DOHH2 (cell line): ENCODE measurements at regions not wholly inside any gene's neighbourhood (a gene's known extent, or its start where the extent isn't known, plus 50 kb on each side); places are given as distances from the start of the nearest gene placed in this dataset.

Source experiments
- H3F3A ChIP-seq: fragments of 200-600 bp; sonication (generic), shearing (Covaris generic); 2 replicates; pipeline ENCODE4 v1.6.0; 2016; ENCODE audit warnings: antibody characterized with exemption, mild to moderate bottlenecking; ENCODE audit not compliant: control insufficient read depth, insufficient read depth
- H3K27ac ChIP-seq: fragments of 200-600 bp; sonication (generic); 2 replicates; pipeline ENCODE4 v1.5.1; 2014; ENCODE audit warnings: low read depth, mild to moderate bottlenecking, low read length, moderate library complexity
- H3K27me3 ChIP-seq: fragments of 200-600 bp; sonication (generic); 2 replicates; pipeline ENCODE4 v1.6.1; 2014; ENCODE audit warnings: mild to moderate bottlenecking, low read length, mixed read lengths; ENCODE audit not compliant: control insufficient read depth
- H3K36me3 ChIP-seq: fragments of 200-600 bp; sonication (generic); 2 replicates; pipeline ENCODE4 v1.6.1; 2014; ENCODE audit warnings: mild to moderate bottlenecking, low read length, moderate library complexity, mixed read lengths; ENCODE audit not compliant: control insufficient read depth
- H3K4me1 ChIP-seq: fragments of 200-600 bp; sonication (generic); 2 replicates; pipeline ENCODE4 v1.6.1; 2014; ENCODE audit warnings: mild to moderate bottlenecking, low read length, mixed read lengths; ENCODE audit not compliant: control insufficient read depth
- H3K4me2 ChIP-seq: fragments of 200-600 bp; sonication (generic); 2 replicates; pipeline ENCODE4 v1.6.0; 2014; ENCODE audit warnings: mild to moderate bottlenecking, low read length, moderate library complexity
- H3K4me3 ChIP-seq: fragments of 200-600 bp; sonication (generic); 2 replicates; pipeline ENCODE4 v1.5.1; 2014; ENCODE audit warnings: mild to moderate bottlenecking, low read length, mixed read lengths
- H3K79me2 ChIP-seq: fragments of 200-600 bp; sonication (generic); 2 replicates; pipeline ENCODE4 v1.6.1; 2014; ENCODE audit warnings: mild to moderate bottlenecking, low read length, mixed read lengths; ENCODE audit not compliant: control insufficient read depth
- H3K9me2 ChIP-seq: fragments of 200-600 bp; sonication (generic); replicated peaks from 2 replicates; pipeline ENCODE4 v1.6.1; 2014; ENCODE audit warnings: mild to moderate bottlenecking, low read length, mixed read lengths; ENCODE audit not compliant: control insufficient read depth
- H3K9me3 ChIP-seq: fragments of 200-600 bp; sonication (generic); 2 replicates; pipeline ENCODE4 v1.6.1; 2014; ENCODE audit warnings: antibody characterized with exemption, low read length, mixed read lengths; ENCODE audit not compliant: control insufficient read depth, insufficient read depth
- H4K20me1 ChIP-seq: fragments of 200-600 bp; sonication (generic); 2 replicates; pipeline ENCODE4 v1.6.0; 2014; ENCODE audit warnings: low read depth, mild to moderate bottlenecking, antibody characterized with exemption, low read length, moderate library complexity; ENCODE audit not compliant: control insufficient read depth, insufficient read depth
- EZH2phosphoT487 ChIP-seq: fragments of 200-600 bp; sonication (generic); IDR thresholded peaks from 2 replicates; pipeline ENCODE4 v1.6.1; 2017; ENCODE audit warnings: borderline replicate concordance, mild to moderate bottlenecking, antibody characterized with exemption, low read length, moderate library complexity, mixed read lengths
- TF ChIP-seq, protein P1 (sequence below): fragments of 200-600 bp; sonication (generic); IDR thresholded peaks from one replicate; pipeline ENCODE4 v1.5.1; 2014; ENCODE audit warnings: antibody characterized with exemption, mild to moderate bottlenecking, low read depth, low read length; ENCODE audit not compliant: poor library complexity, severe bottlenecking

DNA sequence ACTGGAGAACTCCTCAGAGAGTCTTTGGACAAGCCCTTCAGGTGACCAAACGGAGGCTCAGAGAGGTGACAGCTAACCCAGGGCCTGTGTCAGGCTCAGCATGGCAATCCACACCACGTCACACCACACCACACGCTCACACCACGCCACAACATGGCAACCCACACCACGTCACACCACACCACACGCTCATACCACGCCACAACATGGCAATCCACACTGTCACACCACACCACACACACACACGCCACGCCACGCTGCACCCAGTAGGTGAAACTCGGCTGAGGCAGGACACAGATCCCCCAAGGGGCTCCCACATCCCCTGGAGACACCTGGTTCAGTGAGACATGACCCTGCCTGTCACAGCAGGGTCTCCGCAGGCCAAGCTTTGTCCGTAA, 107.3 kb downstream of the PDGFA start:
- Histone ChIP-seq H3K27me3 (no peaks in the 10 kb centered on the region), H3K9me3 (peaks cover 58% of the 10 kb centered on the region), H3K4me3 (no peak overlapping the region), H3K27ac (no peak overlapping the region), H3K9me2 (no peaks in the 10 kb centered on the region), H3K79me2 (no peaks in the 10 kb centered on the region), H3K4me2 (no peak overlapping the region), H3K36me3 (no peaks in the 10 kb centered on the region), H4K20me1 (no peaks in the 10 kb centered on the region), H3F3A (no peaks in the 10 kb centered on the region), H3K4me1 (no peaks in the 10 kb centered on the region)
- no peak for TF ChIP-seq EZH2phosphoT487

DNA sequence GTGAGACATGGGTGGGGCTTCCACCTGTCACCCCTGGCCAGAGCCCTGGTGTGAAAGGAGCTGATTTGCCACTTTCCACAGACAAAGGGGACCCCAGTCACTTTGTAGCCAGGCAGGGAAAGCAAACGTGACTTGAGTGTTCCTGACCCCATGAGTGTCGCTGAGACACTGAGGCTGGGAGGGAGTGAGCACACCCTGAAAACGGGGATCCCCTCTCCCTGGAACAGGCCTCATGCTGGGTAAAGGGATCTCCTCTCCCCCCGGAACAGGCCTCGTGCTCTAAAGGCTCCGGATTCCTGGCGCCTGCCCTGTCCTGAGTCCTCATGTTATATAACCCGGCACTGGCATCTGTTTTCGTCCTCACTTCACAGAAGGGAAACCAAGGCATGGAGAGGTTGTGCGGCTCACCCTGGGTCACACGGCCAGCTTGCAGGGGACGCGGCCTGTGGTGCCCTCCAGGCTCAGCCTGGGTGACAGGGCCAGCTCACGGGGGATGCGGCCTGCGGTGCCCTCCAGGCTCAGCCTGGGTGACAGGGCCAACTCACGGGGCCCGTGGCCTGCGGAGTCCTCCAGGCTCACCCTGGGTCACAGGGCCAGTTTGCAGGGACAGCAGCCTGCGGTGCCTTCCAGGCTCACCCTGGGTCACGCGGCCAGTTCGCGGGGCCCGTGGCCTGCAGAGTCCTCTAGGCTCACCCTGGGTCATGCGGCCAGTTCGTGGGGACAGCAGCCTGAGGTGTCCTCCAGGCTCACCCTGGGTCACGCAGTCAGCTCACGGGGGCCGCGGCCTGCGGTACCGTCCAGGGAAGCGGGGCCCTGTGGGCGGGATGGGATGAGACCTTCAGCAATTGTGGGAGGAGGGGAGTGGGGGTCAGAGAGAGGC, 104.7 kb downstream of the PDGFA start:
- Histone ChIP-seq H4K20me1 (no peaks in the 10 kb centered on the region), H3K4me3 (no peak overlapping the region), H3K4me1 (no peaks in the 10 kb centered on the region), H3K9me2 (no peaks in the 10 kb centered on the region), H3K79me2 (no peaks in the 10 kb centered on the region), H3K36me3 (no peaks in the 10 kb centered on the region), H3F3A (no peaks in the 10 kb centered on the region), H3K9me3 (peaks cover 65% of the 10 kb centered on the region), H3K27me3 (no peaks in the 10 kb centered on the region), H3K4me2 (no peak overlapping the region), H3K27ac (no peak overlapping the region)
- TF ChIP-seq, protein P1, sequence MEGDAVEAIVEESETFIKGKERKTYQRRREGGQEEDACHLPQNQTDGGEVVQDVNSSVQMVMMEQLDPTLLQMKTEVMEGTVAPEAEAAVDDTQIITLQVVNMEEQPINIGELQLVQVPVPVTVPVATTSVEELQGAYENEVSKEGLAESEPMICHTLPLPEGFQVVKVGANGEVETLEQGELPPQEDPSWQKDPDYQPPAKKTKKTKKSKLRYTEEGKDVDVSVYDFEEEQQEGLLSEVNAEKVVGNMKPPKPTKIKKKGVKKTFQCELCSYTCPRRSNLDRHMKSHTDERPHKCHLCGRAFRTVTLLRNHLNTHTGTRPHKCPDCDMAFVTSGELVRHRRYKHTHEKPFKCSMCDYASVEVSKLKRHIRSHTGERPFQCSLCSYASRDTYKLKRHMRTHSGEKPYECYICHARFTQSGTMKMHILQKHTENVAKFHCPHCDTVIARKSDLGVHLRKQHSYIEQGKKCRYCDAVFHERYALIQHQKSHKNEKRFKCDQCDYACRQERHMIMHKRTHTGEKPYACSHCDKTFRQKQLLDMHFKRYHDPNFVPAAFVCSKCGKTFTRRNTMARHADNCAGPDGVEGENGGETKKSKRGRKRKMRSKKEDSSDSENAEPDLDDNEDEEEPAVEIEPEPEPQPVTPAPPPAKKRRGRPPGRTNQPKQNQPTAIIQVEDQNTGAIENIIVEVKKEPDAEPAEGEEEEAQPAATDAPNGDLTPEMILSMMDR: no peak
- no peak for TF ChIP-seq EZH2phosphoT487

DNA sequence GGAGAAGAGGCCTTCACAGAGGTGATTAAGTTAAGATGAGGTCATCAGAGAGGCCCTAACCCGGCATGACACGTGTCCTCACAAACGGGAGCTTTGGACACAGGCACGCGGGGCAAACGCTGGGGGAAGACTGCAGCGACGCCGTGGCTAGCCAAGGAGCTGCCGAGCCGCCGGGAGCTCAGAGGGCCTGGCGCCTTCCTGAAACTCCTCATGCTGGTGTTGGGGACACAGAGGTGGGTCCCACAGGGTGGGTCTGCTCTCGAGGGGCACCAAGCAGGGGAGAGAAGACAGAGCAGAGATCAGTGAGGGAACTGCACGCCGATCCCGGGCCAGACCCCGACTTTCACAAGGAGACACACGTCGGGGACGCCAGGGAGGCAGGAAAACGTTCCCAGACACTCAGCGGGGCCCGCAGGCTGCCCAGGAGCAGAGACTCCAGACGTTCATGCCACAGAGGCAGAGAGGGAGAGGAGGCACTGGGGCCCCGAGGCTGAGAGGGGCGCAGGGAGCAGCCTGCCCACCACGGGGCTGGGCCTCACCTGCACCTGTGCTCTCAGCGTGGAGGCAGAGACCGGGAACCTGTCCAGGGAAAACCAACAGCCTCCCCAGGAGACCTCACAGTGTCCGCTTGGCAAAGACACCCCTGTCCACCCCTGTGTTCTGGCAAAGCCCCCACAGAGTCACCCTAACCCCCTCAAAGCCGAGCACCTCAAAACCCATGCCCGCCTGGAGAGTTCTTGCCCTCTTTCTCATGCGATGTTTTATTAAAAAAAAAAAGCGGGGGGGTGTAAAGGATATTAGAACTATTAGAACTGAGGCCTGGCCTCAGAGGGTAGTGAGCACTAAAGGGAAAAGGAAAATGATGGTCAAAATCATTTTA, 103.8 kb downstream of the PDGFA start:
- Histone ChIP-seq H3K9me2 (no peaks in the 10 kb centered on the region), H4K20me1 (no peaks in the 10 kb centered on the region), H3K27ac (no peak overlapping the region), H3K4me1 (no peaks in the 10 kb centered on the region), H3K36me3 (no peaks in the 10 kb centered on the region), H3K27me3 (no peaks in the 10 kb centered on the region), H3K9me3 (peaks cover 65% of the 10 kb centered on the region; the same call in 1 of the 2 replicates), H3K4me2 (no peak overlapping the region), H3F3A (no peaks in the 10 kb centered on the region), H3K79me2 (no peaks in the 10 kb centered on the region), H3K4me3 (no peak overlapping the region)
- TF ChIP-seq, protein P1: no peak
- no peak for TF ChIP-seq EZH2phosphoT487
